HEK293 (cell line): ENCODE measurements at regions not wholly inside any gene's neighbourhood (a gene's known extent, or its start where the extent isn't known, plus 50 kb on each side); places are given as distances from the start of the nearest gene placed in this dataset.

Experiments
- CTCF ChIP-seq: fragments of 450-650 bp; formaldehyde crosslinking; IDR thresholded peaks from 2 replicates; pipeline ENCODE4 v1.5.1; 2016; ENCODE audit warnings: missing biosample characterization, missing genetic modification characterization
- REST ChIP-seq: fragments of 450-650 bp; formaldehyde crosslinking; IDR thresholded peaks from 2 replicates; pipeline ENCODE4 v1.5.1; 2016; ENCODE audit warnings: missing biosample characterization, missing genetic modification characterization
- SCRT2 ChIP-seq: fragments of 450-650 bp; formaldehyde crosslinking; IDR thresholded peaks from 2 replicates; pipeline ENCODE4 v1.5.1; 2016; ENCODE audit warnings: missing biosample characterization, missing genetic modification characterization
- TCF7L2 ChIP-seq: IDR thresholded peaks from 2 replicates; pipeline ENCODE4 v1.6.1; 2011; ENCODE audit warnings: low read depth, mild to moderate bottlenecking, inconsistent platforms, low read length, moderate library complexity, borderline replicate concordance
- YY1 ChIP-seq: fragments of 450-650 bp; formaldehyde crosslinking; IDR thresholded peaks from 2 replicates; pipeline ENCODE4 v1.5.1; 2018; ENCODE audit warnings: missing biosample characterization, missing genetic modification characterization
- ZBTB1 ChIP-seq: fragments of 450-650 bp; formaldehyde crosslinking; IDR thresholded peaks from 2 replicates; pipeline ENCODE4 v1.5.1; 2016; ENCODE audit warnings: missing biosample characterization, missing genetic modification characterization
- ZNF157 ChIP-seq: fragments of 450-650 bp; formaldehyde crosslinking; IDR thresholded peaks from 2 replicates; pipeline ENCODE4 v1.5.1; 2016; ENCODE audit warnings: missing biosample characterization, missing genetic modification characterization
- ZNF324 ChIP-seq: fragments of 450-650 bp; formaldehyde crosslinking; IDR thresholded peaks from 2 replicates; pipeline ENCODE4 v1.5.1; 2016; ENCODE audit warnings: missing biosample characterization, missing genetic modification characterization
- ZNF423 ChIP-seq: fragments of 450-650 bp; formaldehyde crosslinking; IDR thresholded peaks from 2 replicates; pipeline ENCODE4 v1.5.1; 2016; ENCODE audit warnings: missing biosample characterization, missing genetic modification characterization
- ZNF449 ChIP-seq: fragments of 450-650 bp; formaldehyde crosslinking; IDR thresholded peaks from 2 replicates; pipeline ENCODE4 v1.5.1; 2017; ENCODE audit warnings: missing biosample characterization, mild to moderate bottlenecking, missing genetic modification characterization, moderate library complexity
- ZNF596 ChIP-seq: fragments of 450-650 bp; IDR thresholded peaks from 2 replicates; pipeline ENCODE4 v1.5.0; 2018; ENCODE audit warnings: missing biosample characterization, mild to moderate bottlenecking, missing genetic modification characterization, moderate library complexity
- TF ChIP-seq, protein P1 (sequence below): fragments of 450-650 bp; formaldehyde crosslinking; IDR thresholded peaks from 2 replicates; pipeline ENCODE4 v1.5.1; 2016; ENCODE audit warnings: missing biosample characterization, missing genetic modification characterization
- TF ChIP-seq, protein P2 (sequence below): fragments of 450-650 bp; formaldehyde crosslinking; IDR thresholded peaks from 2 replicates; pipeline ENCODE4 v1.5.1; 2016; ENCODE audit warnings: missing biosample characterization, missing genetic modification characterization, low read depth

DNA sequence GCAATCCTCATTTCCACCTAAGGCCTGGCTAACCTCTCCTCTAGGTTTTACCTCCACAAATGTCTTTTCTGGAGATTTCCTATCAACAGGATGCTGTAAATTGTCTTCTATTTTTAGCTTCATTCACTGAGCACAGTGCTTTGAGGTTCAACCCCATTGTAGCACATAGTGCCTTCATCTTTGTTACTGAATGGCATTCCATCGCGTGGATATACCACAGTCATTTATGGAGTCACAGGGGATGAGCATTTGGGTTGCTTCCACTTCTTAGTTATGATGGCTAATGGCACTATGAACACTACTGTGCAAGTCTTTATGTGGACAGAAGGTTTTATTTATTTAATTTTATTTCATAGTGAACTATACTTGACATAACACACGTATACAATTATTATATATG, 387.1 kb downstream of the SMOC2 start:
- no peak for TF ChIP-seq ZBTB1 (tag by site-specific recombination)
- no peak for TF ChIP-seq ZNF449 (tag by site-specific recombination)
- TF ChIP-seq ZNF157 (tag by site-specific recombination), result no peak
- no peak for TF ChIP-seq REST (tag by site-specific recombination)
- no peak for TF ChIP-seq YY1
- TF ChIP-seq, protein P1, sequence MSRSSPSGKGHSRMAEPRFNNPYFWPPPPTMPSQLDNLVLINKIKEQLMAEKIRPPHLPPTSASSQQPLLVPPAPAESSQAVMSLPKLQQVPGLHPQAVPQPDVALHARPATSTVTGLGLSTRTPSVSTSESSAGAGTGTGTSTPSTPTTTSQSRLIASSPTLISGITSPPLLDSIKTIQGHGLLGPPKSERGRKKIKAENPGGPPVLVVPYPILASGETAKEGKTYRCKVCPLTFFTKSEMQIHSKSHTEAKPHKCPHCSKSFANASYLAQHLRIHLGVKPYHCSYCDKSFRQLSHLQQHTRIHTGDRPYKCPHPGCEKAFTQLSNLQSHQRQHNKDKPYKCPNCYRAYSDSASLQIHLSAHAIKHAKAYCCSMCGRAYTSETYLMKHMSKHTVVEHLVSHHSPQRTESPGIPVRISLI (tag by site-specific recombination), result no peak
- no peak for TF ChIP-seq TCF7L2
- TF ChIP-seq, protein P2, sequence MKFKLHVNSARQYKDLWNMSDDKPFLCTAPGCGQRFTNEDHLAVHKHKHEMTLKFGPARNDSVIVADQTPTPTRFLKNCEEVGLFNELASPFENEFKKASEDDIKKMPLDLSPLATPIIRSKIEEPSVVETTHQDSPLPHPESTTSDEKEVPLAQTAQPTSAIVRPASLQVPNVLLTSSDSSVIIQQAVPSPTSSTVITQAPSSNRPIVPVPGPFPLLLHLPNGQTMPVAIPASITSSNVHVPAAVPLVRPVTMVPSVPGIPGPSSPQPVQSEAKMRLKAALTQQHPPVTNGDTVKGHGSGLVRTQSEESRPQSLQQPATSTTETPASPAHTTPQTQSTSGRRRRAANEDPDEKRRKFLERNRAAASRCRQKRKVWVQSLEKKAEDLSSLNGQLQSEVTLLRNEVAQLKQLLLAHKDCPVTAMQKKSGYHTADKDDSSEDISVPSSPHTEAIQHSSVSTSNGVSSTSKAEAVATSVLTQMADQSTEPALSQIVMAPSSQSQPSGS (tag by site-specific recombination), result no peak
- no peak for TF ChIP-seq ZNF596
- no peak for TF ChIP-seq SCRT2 (tag by site-specific recombination)
- TF ChIP-seq CTCF (tag by site-specific recombination), result no peak
- TF ChIP-seq ZNF423 (tag by site-specific recombination), result no peak
- TF ChIP-seq ZNF324 (tag by site-specific recombination), result no peak
